OCI-LY1 (cell line): ENCODE measurements at regions not wholly inside any gene's neighbourhood (a gene's known extent, or its start where the extent isn't known, plus 50 kb on each side); places are given as distances from the start of the nearest gene placed in this dataset.

ENCODE experiments used
- H2AFZ ChIP-seq: fragments of 200-600 bp; sonication (generic), shearing (Covaris generic); 2 replicates; pipeline ENCODE4 v1.6.0; 2014; ENCODE audit warnings: antibody characterized with exemption, mild to moderate bottlenecking, low read length
- H3F3A ChIP-seq: fragments of 200-600 bp; sonication (generic), shearing (Covaris generic); 2 replicates; pipeline ENCODE4 v1.6.0; 2014; ENCODE audit warnings: mild to moderate bottlenecking, antibody characterized with exemption, low read length, moderate library complexity; ENCODE audit not compliant: insufficient read depth
- H3K27ac ChIP-seq: fragments of 200-600 bp; sonication (generic); 2 replicates; pipeline ENCODE4 v1.5.1; 2014; ENCODE audit warnings: low read length, mixed run types, mild to moderate bottlenecking, low read depth; ENCODE audit not compliant: poor library complexity, severe bottlenecking
- H3K27me3 ChIP-seq: fragments of 200-600 bp; sonication (generic); 2 replicates; pipeline ENCODE4 v1.6.0; 2014; ENCODE audit warnings: antibody characterized with exemption, mild to moderate bottlenecking, low read length, moderate library complexity; ENCODE audit not compliant: insufficient read depth
- H3K36me3 ChIP-seq: fragments of 200-600 bp; sonication (generic); 2 replicates; pipeline ENCODE4 v1.6.1; 2014; ENCODE audit warnings: mild to moderate bottlenecking, antibody characterized with exemption, low read length, moderate library complexity, mixed read lengths; ENCODE audit not compliant: insufficient read depth
- H3K4me1 ChIP-seq: fragments of 200-600 bp; sonication (generic); 2 replicates; pipeline ENCODE4 v1.5.1; 2014; ENCODE audit warnings: mild to moderate bottlenecking, low read length, moderate library complexity; ENCODE audit not compliant: insufficient read depth, severe bottlenecking
- H3K4me2 ChIP-seq: fragments of 200-600 bp; sonication (generic), shearing (Covaris generic); 2 replicates; pipeline ENCODE4 v1.6.1; 2014; ENCODE audit warnings: low read length
- H3K4me3 ChIP-seq: fragments of 200-600 bp; sonication (generic); 2 replicates; pipeline ENCODE4 v1.5.1; 2014; ENCODE audit warnings: low read length, low read depth, mild to moderate bottlenecking, mixed read lengths; ENCODE audit not compliant: poor library complexity, severe bottlenecking
- H3K79me2 ChIP-seq: fragments of 200-600 bp; shearing (Covaris generic); 2 replicates; pipeline ENCODE4 v1.6.1; 2016; ENCODE audit warnings: mixed run types, low read length, mixed read lengths; ENCODE audit not compliant: insufficient read depth
- H3K9ac ChIP-seq: fragments of 200-600 bp; sonication (generic), shearing (Covaris generic); 2 replicates; pipeline ENCODE4 v1.6.1; 2014; ENCODE audit warnings: mild to moderate bottlenecking, low read length, mixed read lengths
- H3K9me2 ChIP-seq: fragments of 200-600 bp; sonication (generic), shearing (Covaris generic); 2 replicates; pipeline ENCODE4 v1.6.1; 2014; ENCODE audit warnings: low read depth, mild to moderate bottlenecking, low read length, mixed read lengths
- H3K9me3 ChIP-seq: fragments of 200-600 bp; shearing (Covaris generic); 2 replicates; pipeline ENCODE4 v1.6.1; 2014; ENCODE audit warnings: low read length, mixed read lengths
- H4K20me1 ChIP-seq: fragments of 200-600 bp; sonication (generic), shearing (Covaris generic); 2 replicates; pipeline ENCODE4 v1.6.0; 2016; ENCODE audit warnings: mild to moderate bottlenecking, low read length; ENCODE audit not compliant: insufficient read depth
- CTCF ChIP-seq: fragments of 200-600 bp; sonication (generic), shearing (Covaris generic); IDR thresholded peaks from 2 replicates; pipeline ENCODE4 v1.5.1; 2017; ENCODE audit warnings: mild to moderate bottlenecking, antibody characterized with exemption, low read length, moderate library complexity, mixed read lengths
- EZH2 ChIP-seq: fragments of 200-600 bp; sonication (generic), shearing (Covaris generic); IDR thresholded peaks from 2 replicates; pipeline ENCODE4 v1.8.0; 2017; ENCODE audit warnings: borderline replicate concordance, mixed run types, mild to moderate bottlenecking, antibody characterized with exemption, low read length, moderate library complexity, mixed read lengths

- Histone ChIP-seq H3K36me3 (no peaks in the 10 kb centered on the region), H4K20me1 (no peaks in the 10 kb centered on the region), H3K9me3 (no peaks in the 10 kb centered on the region), H2AFZ (no peak overlapping the region), H3K4me2 (no peak overlapping the region), H3K9me2 (no peaks in the 10 kb centered on the region), H3K4me1 (peaks cover 23% of the 10 kb centered on the region), H3K27me3 (no peaks in the 10 kb centered on the region), H3K27ac (no peak overlapping the region), H3K4me3 (no peak overlapping the region), H3K9ac (no peak overlapping the region), H3K79me2 (no peaks in the 10 kb centered on the region), H3F3A (no peaks in the 10 kb centered on the region)
- TF ChIP-seq CTCF (no peak), EZH2 (no peak)
These were observed 248.0 kb downstream of the SMARCA2 start for GRCh38 chr9:2263111-2263510.

GRCh38 chr9:2263665-2264064 lies 248.5 kb downstream of the SMARCA2 start:
- no peak overlapping the region for H3K4me3 ChIP-seq
- no peak overlapping the region for H3K27ac ChIP-seq
- H4K20me1 ChIP-seq: no peaks in the 10 kb centered on the region
- peaks cover 18% of the 10 kb centered on the region for H3K4me1 ChIP-seq
- no peaks in the 10 kb centered on the region for H3F3A ChIP-seq
- no peaks in the 10 kb centered on the region for H3K27me3 ChIP-seq
- no peak overlapping the region for H3K9ac ChIP-seq
- H3K9me3 ChIP-seq: no peaks in the 10 kb centered on the region
- H3K9me2 ChIP-seq: no peaks in the 10 kb centered on the region
- H3K79me2 ChIP-seq: no peaks in the 10 kb centered on the region
- no peak overlapping the region for H2AFZ ChIP-seq
- no peak overlapping the region for H3K4me2 ChIP-seq
- TF ChIP-seq CTCF (no peak), EZH2 (no peak)
- no peaks in the 10 kb centered on the region for H3K36me3 ChIP-seq

- Histone ChIP-seq H3K4me1 (peaks cover 17% of the 10 kb centered on the region), H3K9me3 (no peaks in the 10 kb centered on the region), H3K27ac (no peak overlapping the region), H4K20me1 (no peaks in the 10 kb centered on the region), H3K4me3 (no peak overlapping the region), H3K79me2 (no peaks in the 10 kb centered on the region), H2AFZ (no peak overlapping the region), H3F3A (no peaks in the 10 kb centered on the region), H3K36me3 (no peaks in the 10 kb centered on the region), H3K27me3 (no peaks in the 10 kb centered on the region), H3K9ac (no peak overlapping the region), H3K4me2 (no peak overlapping the region), H3K9me2 (no peaks in the 10 kb centered on the region)
- no peak for TF ChIP-seq CTCF
These were observed 248.9 kb downstream of the SMARCA2 start for GRCh38 chr9:2264081-2264480.
